GM18505 (cell line): ENCODE measurements at regions not wholly inside any gene's neighbourhood (a gene's known extent, or its start where the extent isn't known, plus 50 kb on each side); places are given as distances from the start of the nearest gene placed in this dataset.

Experiments used
- ATAC-seq: cut with Tn5 transposase; IDR thresholded peaks from one replicate; pipeline ENCODE4 v1.9.1; 2021; ENCODE audit not compliant: unreplicated experiment
- POLR2A ChIP-seq: IDR thresholded peaks from 4 replicates; pipeline ENCODE4 v1.6.1; 2011; ENCODE audit warnings: borderline replicate concordance; ENCODE audit not compliant: insufficient read depth, insufficient read length; ENCODE audit errors: extremely low read depth

DNA sequence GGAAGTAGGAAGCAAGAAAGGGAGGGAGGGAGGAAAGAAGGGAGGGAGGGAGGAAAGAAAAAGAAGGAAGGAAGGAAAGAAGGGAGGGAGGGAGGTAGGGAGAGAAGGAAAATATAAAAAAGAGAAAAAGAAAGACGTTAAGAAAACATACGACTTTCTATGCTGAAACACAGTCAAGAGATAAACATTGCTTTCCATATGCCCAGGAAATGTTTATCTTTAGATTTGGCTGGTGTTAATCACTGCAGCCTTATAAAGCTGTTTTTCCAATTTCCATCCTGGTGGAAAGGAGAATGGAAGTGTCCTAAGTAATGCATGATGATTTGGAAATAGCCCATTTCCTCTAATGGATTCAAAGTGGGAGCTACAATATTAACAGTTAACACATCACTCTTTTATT is 524.3 kb downstream of the MTRR start:
- TF ChIP-seq POLR2A: no peak
- ATAC-seq: no peak

DNA sequence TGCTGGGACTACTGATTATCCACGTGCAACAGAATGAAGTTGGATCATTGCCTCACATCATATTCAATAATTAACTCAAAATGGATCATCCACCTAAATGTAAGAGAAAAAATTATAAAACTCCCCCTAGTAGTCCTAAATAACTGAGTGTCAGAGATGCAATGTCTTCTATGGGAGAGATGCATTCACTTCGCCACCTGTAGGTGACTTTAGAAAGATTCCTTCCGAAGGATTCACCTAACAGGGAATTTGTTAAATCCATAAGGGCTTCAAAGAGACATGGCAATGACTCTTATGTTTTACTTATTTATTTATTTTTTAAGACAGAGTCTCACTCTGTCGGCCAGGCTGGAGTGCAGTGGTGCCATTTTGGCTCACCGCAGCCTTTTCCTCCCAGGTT is 526.0 kb downstream of the MTRR start:
- no peak for ATAC-seq
- no peak for TF ChIP-seq POLR2A

DNA sequence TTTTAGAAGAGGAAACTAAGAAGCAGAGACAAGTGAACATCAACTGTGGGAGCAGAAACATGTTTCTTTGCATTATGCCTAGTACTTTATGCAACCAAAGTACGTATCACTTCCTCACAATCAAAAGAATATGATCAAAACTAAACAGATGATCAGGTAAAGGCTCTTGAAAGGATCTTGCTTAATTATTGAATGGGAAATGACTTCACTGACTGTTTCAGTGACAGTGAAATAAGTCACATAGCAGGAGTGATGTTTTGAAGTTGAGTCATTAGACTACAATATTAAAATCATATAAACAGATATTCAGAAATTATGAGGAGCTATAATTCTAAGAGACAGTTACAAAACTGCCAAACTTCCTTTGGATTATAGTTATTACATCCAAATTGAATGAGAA is 527.3 kb downstream of the MTRR start:
- ATAC-seq: no peak
- TF ChIP-seq POLR2A: no peak

DNA sequence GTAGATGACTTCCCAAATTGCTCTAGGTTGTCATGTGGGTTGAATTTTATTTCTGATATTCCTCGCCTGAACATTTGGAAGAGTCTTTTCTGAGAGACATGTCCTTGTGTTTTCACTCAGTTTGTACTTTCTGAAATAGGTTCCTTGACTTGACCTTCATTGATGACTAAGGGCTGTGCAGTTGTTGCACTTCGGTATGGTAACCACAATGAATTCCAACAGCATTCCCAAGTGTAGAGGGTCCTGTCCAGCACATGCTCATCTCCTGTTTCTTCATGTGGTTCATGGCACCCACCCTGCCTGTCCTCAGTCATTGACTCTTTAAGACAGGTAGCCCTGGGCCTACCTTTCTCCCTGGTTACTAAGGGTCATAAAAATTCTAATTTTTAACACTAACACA is 527.8 kb downstream of the MTRR start:
- no peak for ATAC-seq
- TF ChIP-seq POLR2A: no peak

DNA sequence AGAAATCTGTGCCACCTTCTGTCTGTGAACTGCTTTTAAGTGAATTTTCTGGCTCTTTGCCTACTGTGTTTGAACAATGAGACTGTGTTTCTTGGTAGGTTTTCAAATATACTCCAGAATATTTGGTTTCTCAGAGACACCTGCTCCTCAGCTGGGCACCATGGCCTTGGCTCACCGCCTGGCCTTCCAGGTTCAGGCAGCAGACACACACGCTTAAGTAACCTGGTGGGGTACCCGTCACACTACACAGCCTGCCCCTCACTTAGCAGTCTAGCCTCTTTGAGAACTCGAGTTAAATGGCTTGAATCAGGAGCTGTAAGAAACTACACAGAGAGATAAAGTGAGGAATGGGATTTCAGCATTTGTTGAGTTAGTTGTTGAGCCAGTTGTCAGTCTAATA is 530.5 kb downstream of the MTRR start:
- no peak for TF ChIP-seq POLR2A
- no peak for ATAC-seq

DNA sequence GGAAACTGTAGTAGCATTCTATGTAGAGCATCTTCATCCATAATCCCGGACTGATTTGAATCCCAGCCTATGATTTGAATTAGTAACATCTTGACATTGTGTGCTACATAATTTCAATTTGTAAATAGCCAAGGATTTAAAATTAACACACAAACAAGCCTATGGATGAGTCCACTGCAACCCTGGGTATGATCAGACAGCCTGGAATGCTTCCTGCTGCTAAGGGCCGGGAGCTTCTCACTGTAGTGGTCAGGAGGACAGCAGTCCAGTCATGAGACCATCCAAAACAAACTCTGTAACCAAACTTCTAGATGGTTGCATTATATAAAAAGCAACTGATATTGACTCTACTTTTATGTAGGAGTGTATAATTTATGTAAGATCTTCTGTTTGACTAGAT is 539.3 kb downstream of the MTRR start:
- no peak for TF ChIP-seq POLR2A
- no peak for ATAC-seq

DNA sequence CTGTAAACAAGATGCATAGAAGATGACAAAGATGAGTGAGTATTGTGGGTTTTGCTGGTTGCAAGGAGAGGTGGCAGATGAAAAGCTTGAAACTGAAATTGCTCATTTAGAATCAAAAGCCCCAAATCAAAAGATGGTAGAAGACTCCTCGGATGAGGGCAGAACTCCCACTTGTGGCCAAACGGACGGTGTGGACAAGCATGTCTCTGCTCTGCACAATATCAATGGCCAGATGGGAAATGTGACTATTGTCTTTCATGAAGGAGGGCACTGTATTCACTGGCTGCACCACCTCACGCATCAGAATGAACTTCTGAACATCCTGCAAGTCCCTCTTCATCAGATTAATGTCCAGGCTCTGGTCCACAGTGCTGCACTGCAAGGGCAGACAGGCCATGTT is 541.7 kb downstream of the MTRR start:
- no peak for TF ChIP-seq POLR2A
- ATAC-seq: no peak

DNA sequence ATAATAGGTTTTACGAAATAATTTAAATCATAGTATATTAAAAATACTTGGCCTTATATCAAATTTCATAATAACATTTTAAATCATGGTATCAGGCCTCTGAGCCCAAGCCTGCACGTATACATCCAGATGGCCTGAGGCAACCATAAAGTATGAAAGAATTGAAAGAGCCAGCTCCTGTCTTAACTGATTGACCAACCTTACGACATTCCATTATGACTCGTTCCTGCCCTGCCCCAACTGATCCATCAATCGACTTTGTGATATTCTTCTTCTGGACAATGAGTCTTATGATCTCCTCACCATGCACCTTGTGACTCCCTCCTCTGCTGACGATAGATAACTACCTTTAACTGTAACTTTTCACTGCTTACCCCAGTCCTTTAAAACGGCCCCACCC is 545.0 kb downstream of the MTRR start:
- ATAC-seq: no peak
- TF ChIP-seq POLR2A: no peak

DNA sequence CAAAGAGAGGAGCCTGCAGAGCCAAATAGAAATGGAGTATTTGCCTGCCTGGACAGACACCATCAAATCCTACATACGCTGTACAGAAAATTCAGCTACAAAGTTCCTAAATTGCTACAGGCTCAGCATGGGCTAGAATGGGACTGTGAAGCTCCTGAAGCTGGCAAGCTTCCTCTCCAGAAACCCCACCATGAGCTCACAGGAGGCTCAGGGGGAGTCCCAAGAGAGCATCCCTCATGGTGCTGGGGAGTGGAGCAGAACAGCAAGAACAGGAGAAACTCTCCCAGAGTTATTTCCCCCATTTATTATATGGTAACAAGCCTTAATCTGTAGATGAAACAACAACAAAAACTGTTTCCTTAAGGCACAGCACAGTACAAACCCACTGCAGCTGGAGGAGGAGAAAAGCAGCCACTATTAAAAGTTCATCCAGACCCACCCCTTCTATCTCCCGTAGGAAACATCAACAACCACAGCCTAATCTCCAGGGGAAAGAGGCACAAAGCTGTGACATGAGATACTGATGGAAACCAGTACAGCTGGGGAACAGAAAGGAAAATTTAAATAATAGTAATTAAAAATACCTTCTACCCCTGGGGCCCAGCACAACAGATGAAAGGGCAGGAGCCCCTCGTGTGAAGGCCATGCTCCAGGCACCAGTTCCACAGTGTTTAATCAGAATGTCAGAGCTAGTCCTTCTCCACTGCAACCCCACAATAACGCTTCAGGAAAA is 548.5 kb downstream of the MTRR start:
- ATAC-seq: no peak
- no peak for TF ChIP-seq POLR2A

DNA sequence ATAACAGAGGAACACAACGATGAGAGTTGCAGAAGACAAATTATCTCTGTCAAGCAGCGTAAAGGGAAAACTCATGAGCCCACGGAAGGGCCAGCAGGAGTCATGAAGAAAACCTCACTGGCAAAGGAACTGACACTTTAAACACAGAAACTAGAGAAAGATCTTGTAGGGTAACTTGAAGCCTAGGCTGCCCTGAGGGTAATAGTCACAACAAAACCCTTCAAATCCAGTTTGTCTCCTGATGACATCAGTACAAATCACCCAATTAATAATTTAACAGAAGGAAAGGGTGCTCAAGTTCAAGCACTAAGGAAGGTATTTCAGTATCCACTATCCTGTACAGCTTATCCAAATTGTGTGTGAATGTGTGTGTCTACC is 549.1 kb downstream of the MTRR start:
- no peak for TF ChIP-seq POLR2A
- no peak for ATAC-seq

DNA sequence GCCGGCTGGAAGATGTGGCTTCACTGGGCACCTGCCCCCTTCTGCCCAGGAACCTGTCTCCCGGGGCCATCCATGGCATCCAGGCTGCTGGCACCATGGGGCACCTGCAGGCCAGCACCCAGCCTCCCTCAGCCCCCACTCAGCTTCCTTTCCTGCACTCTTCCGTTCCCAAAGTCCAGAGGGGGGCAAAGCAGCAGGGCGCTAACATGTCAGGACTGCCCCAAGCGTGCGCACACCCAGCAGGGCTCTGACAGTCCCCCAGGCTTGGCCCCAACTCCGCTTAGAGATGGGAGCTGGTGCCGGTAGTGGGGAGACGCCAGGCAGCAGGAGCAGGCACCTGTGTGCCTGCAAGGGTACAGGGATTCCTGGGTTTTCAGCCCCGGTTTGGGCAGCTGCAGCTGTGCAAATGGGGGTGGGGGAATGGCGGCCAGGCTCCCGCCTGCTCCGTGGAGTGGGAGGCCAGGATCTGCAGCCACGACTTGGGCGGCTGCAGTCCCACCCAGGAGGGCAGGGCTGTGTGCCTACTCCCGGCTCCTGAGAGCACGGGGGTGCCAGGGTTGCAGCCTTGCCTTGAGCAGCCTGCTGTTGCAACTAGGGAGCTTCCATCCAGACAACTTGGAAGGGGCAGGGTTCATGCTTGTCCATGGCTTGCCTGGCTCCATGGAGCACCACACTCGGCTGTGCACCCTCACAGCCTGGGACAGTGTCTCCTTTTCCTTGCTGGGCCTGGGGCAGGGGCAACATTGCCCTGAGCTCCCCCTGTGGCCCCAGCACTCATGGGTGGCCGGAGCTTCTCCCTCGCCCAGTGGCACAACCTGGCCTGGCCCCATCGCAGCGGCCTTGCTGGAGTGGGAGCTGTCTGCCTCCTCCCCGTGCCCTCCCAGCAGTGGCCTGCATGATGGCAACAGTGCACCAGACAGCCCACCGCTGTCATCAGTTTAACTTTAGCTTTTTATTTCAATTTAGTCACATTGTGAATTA is 561.1 kb downstream of the MTRR start:
- no peak for ATAC-seq
- TF ChIP-seq POLR2A: no peak

DNA sequence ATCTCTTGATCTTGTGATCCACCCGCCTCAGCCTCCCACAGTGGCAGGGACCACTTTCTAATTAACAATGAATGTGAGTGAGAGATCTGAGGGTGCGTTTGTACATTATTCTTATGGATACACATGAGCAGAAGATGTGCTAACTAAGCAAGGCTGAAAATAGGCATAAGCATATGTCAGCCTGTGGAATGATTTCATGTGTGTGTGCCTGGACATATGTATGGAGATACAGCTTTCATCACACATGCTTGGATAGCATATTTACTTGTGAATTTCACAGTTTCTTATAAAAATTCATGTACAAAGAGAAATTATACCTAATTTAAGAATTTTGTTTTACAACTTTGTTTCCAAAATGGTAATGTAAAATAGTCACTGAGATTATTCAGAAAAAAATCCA is 565.6 kb downstream of the MTRR start:
- ATAC-seq: no peak
- TF ChIP-seq POLR2A: no peak

DNA sequence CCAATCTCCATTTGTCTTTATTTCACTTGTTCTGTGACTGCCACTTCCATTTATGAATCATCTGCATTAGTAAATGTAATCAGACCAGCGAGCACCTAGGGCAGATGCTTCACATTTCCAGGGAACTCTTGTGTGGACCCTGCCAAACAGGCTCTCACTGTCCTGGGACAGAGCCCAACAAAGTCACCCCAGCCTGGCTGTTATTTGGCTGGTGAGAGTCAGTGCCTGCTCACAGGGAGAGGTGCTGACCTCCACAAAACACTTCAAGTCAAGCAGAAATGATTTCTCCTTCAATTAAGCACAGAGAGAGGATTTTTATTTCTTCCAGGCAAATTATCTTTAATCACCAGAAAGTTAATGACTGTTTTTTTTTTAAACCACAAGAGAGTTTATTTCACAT is 568.0 kb downstream of the MTRR start:
- no peak for TF ChIP-seq POLR2A
- ATAC-seq: no peak

DNA sequence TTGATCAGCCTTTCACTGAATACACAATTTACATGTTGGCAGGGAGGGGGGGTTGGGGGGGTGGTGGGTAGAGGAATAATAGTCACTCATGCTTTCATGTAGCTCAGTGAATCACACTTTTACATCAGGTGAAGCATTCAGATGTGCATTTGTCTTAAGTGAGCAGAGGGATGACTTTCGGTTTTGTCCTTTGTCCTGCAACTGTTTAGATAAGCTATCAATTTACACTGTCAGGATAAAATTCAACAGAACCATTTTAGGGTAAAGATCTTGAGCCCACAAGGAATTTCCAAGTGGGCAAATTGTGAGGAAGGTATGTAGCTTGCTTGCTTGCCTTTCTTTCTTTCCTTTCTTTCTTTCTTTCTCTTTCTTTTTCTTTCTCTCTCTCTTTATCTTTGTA is 576.2 kb downstream of the MTRR start:
- no peak for TF ChIP-seq POLR2A
- ATAC-seq: no peak
